HG02938 (cell line): ENCODE measurements at regions not wholly inside any gene's neighbourhood (a gene's known extent, or its start where the extent isn't known, plus 50 kb on each side); places are given as distances from the start of the nearest gene placed in this dataset.
"Not testable (repeated sequence)": the region's sequence is repeated elsewhere in the genome, so short reads cannot be mapped to it uniquely, and the experiment has no call there.

Experiments used
- ATAC-seq: cut with Tn5 transposase; IDR thresholded peaks from one replicate; pipeline ENCODE4 v1.9.1; 2021; ENCODE audit warnings: mild to moderate bottlenecking, moderate library complexity; ENCODE audit not compliant: unreplicated experiment

DNA sequence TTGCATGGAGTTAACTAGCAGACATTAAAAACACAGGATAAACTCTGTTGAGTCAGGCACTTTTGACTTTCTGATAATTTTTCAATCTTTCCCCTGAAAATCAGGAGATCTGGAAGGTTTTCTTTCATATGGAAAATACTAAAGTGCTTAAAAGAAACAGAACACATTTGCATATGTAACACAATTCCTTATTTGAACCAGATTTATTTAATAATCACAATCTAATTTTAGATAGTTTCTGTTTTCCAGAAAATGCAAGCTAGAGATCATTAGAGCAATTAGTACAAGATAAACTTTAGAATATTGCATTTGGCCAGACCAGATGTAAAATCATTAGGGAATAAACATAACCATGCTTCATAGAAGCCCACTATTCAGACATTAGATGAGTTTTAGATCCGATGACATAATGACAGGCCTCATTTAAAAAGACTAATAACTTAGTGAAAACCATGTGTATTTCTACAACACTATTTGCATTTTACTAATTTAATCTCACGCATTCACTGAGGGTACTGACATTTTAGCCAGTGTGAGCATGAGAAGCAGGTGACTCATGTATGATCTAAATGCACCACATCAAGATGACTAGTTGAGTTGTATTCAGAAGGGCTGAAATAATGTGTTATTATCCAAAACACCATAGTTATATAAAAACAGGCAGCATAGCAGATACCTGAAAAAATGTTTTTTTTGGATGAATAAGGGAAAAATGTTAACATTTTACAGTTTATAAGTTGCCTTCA is 611.5 kb downstream of the LTN1 start:
- not testable (repeated sequence) for ATAC-seq

DNA sequence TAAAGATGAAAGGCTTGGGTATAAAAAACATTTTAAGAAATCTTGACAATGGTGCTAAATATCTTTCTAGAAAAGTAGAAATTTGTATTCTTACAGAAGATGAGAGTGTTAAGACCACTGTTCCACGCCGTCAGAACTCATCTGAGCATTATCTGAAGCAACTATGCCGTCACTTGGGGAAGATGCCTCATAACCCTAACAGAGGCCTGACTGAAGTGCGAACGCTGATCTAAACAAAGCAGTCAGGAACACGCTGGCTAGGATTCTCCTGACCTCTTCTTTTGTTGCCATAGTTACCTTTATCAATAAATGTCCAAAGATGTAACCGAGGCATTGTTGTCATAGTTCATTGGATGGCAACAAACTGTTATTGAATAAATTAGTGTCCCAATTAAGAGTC is 612.4 kb downstream of the LTN1 start:
- ATAC-seq, result no peak

DNA sequence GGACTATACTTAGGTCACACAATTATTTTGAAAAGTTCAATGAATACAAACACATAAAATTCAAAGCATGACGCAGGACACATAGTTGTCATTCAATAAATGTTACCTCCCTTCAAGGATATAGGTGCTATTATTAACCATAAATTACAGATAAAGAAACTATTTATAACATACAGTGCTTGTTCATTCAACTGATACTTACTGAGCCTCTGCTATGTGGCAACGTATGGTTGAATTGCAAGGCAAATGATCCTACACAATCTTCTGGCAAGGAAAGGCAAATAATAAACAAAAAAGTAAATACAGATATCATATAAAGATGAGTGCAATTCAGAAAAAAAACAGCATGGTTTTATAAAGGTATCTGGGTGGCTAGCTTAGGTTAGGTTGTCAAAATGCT is 614.7 kb downstream of the LTN1 start:
- ATAC-seq, result no peak

DNA sequence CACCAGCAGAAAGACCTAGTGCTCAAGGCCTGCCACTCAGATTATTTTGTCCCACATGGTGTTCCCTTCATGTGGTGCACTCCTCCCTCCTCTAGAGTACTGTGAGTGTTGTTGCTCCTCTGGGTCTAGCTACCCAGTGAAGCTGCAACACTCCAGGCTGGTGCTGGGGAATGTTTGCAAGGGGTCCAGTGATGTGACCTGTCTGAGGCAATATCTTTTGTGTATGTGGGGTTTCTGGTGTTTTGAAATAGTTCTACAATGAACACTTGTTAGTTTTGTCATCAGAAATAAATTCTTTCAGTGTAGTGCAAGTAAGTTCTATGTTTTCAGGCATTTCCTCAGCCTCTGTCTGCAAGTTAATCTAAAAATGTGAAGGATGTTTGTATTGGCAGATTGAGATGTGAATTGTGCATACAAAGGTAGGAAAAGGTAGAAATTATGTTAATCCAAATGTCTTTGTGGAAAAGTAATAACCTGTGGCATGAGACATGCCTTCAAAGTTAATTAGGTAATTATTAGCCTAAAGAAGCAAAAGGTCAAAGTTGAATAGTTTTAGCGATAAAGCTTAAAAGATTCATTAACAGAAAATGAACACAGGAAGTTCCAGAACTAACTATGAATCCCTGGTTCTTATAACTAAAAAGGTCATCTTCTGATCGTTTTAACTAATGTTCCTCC is 616.8 kb downstream of the LTN1 start:
- ATAC-seq, result no peak

DNA sequence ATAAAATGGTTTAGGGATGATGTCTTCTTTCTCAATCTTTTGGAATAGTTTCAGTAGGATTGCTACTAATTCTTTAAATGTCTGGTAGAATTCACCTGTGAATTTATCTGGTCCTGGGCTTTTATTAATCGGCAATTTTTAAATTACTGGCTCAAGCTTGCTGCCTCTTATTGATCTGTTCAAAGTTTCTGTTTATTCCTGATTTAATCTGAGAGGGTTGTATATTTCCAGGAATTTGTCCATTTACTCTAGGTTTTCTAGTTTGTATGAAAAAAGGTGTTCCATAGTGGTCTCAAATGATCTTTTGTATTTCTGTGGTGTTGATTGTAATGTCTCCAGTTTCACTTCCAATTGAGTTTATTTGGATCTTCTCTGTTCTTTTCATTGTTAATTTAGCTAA is 617.8 kb downstream of the LTN1 start:
- ATAC-seq, result no peak

DNA sequence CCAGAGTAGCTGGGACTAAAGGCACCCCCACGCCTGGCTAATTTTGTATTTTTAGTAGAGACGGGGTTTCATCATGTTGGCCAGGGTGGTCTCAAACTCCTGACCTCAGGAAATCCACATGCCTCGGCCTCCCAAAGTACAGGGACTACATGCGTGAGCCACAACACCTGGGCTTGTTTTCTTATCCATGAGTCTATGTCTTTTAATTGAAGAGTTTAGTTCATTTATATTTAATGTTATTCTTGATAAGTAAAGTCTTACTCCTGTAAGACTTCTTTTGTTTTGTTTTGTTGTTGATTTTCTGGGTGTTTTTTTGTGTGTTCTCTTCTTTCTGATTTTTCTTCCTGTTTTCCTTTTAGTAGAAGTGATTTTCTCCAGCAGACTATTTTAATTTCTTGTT is 621.0 kb downstream of the LTN1 start:
- no peak for ATAC-seq

DNA sequence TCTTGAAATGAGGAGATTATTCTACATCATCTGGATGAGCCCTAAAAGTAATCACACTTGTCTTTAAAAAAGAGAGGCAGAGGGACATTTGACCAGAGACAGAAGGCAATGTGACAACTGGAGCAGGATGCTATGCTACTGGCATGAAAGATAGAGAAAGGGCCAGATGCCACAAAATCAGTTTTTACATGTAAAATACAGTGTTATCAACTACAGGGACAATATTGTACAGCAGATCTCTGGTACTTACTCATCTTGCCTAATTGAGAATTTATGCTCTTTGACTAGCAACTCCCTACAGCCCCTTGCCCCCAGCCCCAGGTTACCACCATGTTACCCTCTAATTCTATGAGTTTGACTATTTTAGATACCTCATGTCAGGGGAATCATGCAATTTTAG is 633.4 kb downstream of the LTN1 start:
- ATAC-seq, result no peak

DNA sequence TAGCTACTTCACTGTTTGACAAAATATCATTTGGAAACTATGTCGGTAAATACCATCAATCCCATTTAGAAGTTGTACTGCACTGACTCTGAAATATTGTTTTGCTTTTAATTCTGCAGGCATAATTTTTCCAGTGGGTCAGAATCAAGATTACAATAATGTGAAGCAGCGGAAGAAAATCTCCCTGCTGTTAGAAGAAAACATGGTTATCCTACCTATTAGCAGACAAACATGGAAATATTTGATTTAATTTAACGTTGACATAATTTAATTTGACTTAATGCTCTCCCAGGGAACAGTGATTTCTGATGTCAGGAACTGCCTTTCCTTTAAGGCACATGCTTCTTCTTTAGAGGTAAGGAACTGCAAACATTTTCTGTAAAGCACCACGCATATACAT is 634.0 kb downstream of the LTN1 start:
- ATAC-seq, result no peak

DNA sequence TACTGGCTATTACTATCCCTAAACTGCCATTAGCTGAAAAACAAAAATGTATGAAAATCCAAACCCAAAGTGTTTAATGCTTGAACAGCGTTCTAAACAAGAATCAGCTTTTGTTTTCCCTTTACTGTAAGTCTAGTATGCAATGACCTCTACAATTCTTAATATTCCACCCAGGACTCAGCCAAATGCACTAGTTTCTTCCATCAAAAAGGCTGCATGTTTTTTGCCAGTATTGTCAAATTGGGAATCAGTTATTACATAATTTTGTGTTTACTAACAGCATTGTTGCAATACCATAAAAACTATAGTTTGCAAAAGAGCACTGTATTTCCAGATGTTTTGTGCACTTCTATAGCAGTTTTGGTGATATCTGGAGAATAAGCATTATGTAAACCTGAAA is 634.5 kb downstream of the LTN1 start:
- ATAC-seq, result no peak

DNA sequence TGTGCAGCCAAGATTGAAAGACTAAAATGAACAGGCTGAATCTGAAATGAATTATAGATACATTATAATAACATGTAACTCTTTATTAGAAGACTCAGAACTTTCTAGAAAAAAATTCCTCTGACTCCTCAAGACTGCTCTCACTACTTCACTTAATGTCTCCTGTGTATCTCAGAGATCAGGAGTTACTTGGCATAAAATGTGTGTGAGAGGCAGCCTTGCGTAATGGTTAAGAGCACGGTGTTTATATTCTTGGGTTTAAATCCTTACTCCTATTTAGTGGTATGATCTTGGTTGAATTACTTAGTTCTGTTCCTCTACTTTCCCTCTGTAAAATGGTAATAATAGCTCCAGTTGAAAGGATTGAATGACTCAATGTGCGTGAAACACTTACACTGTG is 634.9 kb downstream of the LTN1 start:
- no peak for ATAC-seq

DNA sequence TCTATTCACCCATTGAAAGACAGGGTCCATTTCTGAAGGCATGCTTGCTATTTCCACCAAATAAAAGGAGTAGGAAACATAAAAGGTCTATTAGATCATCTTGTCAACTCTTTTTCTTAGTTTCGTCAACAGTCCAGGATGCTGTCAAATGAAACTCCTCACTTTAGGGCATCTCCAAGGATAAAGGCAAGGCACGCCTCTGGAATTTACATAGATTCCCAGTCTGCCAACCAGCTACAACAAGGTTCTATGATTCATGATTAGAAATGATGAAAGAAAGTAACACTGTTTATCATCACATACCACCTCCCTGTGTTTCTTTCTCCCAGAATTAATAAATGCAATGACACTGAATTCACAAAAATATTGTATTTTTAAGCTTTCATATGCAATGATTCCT is 636.3 kb downstream of the LTN1 start:
- no peak for ATAC-seq

DNA sequence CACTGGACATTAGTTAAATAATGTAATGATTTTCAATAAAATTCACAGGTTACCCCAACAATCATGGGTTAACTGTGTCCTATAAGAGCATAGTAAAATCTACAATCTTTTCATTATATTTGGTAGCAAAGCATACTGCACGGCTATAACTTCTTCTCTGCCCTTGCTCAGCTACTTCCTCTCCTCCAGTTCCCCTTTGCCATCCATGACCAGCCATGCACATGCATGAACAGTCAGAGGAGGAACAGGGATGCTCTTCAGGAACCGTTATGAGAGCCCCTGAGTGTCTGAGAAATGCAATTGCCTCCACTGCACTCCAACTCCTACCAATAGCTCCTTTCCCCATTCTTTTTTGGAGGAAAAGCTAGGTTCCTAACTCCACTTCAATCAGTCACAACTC is 646.7 kb downstream of the LTN1 start:
- no peak for ATAC-seq

DNA sequence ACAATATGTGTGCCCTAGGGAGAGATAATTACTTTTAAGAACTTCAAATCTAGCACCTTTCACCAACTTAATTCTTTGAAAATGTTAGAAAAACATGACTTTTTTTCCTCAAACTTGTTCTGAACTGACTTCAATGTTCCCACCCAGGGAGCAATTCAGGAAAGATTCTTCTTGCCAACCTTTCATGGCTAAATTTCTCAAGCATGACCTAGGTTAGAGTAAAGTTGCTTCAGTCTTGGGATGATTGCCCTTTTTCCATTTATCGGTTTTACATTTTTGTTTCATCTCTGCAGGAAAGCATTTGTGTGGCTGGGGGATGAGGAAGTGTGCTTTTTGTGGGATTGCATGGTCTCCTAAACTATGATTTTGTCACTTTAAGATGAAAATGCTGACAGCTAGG is 647.7 kb downstream of the LTN1 start:
- no peak for ATAC-seq

DNA sequence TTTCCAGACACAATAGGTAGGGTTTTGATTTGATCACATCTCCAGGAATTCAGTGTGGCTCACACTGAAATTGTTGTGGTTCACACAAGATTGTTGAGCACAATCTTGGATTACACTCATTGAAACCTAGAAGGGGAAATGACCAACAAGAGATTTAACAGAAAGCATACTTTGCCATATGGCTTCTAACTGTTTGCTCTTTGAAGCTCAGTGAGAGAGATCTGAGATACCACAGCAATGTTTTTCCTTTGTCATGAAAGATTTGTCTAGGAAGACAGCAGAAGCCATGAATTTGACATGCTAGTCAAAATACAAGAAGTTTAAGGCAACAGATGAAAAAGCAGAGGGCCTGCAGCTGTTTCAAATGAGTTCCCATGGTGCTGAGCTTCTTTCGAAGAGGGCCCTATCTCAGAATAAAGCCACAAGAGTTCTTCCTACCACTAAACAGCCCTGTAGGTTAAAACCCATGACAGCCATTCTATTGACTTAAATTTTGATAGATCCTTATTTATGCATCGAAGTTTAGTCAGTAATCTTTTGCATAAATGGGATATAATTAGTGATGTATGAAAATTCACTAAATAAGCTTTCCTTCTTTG is 650.4 kb downstream of the LTN1 start:
- ATAC-seq, result no peak

DNA sequence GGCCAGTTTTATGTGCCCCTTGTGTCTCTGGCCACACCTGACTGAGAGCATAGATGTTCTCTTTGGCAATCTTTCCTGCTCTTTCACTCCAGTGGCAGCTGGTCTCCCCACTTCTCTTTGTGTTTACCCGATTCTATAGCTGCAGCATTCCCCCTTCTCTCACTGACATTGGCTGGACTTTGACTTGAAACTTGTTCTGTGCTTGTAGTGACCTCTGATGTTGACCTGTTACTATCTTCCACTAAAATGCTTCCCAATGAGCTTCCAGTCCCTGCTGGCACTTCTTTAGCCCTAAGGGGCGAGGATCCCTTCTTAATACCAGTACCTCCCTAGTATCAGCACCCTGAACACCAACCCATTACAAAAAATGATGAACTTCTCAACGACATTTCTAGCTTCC is 653.3 kb downstream of the LTN1 start:
- no peak for ATAC-seq

DNA sequence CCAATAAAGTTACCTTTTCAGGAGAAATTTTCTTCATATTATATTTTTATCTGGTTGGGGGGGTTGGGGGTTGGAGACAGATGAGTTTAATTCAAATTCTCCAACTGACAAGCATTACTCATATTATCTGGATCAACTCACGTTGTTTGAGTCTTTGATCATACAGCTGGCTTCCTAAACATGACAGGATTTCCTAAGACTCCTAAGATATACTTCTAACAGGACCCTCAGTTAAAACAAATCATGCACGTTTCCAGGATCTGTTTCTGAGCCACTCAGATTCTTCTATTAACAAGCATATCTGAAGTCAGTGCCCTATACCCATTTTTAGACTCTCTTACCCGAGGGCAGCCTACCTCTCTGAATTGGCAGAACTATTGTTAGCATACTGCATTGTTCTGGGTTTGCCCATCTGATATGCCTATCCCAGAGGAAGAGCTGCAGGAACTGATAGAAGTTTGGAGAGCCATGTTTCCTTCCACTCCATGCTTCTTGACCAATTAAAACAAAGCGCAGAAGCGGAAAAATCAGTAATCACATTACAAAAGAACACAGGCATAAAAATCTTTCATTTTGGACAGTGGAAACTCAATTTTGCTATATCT is 653.9 kb downstream of the LTN1 start:
- ATAC-seq, result no peak

DNA sequence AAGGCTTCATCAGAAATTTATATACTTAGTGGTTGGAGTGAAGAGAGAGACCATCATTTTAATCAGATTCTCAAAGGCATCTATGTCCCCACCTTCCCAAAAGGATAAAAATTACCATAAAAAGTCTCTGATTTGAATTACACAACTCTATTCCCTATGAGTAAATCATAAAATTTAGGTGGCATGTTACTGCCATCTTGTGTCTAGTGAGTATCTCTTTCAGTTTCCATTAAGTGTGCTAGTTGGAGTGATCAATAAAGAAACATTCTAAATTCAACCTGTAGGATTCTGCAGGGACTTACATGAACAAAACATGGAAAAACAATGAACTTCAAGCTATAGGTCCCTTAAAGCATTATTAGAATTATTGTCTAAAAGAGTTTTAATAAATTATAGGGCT is 655.4 kb downstream of the LTN1 start:
- ATAC-seq, result no peak

DNA sequence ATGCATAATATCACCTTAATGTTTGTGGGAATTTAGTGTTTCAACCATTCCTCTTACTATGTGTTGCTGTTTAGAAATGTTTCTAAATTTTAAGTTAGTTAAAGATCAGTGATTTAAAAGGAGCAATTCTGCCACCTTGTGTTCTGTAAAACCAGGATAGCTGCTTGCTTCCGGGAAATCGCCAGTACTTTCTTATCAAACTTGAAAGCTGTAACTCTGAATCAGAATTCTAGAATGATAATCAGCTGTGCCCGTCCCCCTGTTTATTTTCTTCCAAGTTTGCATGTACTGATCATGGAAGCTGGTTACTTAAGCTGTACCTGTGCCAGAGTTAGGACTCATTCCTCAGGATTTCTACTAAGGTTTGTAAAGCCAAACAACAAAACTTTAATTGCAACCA is 656.4 kb downstream of the LTN1 start:
- ATAC-seq, result no peak

DNA sequence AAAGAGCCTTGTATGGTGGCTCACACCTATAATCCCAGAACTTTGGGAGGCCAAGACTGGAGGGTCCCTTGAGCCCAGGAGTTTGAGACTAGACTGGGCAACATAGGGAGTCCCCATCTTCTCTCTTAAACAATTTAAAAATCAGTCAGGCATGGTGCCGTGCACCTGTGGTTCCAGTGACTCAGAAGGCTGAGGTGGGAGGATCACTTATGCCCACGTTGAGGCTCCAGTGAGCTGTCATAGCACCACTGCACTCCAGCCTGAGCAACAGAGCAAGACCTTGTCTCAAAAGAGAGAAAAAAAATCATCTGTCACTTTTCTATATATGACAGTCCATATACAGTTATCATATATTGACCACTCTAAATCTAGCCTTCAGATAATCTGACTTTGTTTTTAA is 658.3 kb downstream of the LTN1 start:
- ATAC-seq, result no peak

DNA sequence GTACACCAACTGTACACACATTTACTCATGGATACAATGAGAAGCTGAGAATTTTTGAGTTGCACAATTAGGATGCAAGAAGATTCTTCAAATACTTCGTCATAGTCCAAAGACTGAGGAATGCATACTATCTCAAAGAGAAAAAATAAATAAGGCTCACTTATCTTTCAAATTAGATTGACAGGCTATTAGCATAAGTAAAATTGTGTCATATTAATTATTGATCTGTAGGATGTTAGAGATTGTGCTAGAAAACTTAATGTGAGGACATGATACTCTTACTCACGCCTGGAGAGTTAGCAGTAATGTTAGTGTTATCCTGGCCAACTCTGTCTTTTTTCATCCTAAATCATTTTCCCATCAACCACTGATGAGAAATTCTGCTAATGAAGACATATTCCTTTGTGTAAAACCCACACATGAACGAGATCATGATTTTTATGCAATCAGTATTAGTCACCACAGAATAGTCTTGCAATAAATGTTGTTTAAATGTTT is 659.0 kb downstream of the LTN1 start:
- no peak for ATAC-seq

DNA sequence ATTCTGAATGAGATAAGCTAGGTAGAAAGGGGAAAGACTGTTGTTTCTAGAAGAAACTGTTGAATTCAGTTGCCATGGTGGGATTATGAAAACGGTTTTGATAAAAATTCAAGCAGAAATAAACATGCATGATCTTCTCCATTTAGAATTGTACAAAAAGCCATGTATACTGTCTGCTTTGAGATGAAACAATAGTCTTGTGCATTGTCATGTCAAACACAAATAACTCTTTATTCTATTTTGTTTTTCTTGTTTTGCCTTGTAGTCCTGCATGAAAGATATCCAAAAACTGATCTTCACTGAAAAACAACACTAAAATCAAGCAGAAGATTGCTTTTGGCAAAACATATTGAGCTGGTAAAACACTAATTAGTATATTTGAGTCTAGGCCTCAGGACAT is 659.9 kb downstream of the LTN1 start:
- ATAC-seq, result no peak

DNA sequence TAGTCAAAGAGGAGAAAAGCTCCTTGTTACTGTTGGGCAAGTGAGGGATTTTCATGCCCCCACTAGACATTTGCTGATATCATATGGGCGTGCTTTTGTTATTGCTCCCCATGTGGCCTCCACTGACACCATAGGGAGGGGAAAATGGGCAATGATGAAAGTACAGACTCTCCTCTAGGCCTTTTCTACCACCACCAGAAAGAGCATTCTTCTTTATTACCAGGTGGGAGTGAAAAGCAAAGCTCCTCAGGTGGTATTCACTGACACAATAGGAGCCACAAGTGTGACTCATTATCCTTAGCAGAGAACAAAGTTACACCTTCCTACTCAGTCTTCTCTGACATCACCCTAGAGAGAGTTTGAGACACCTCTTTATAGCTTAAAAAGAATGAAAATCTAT is 667.1 kb downstream of the LTN1 start:
- no peak for ATAC-seq
